CD14-positive monocyte (primary cell): ENCODE measurements at regions not wholly inside any gene's neighbourhood (a gene's known extent, or its start where the extent isn't known, plus 50 kb on each side); places are given as distances from the start of the nearest gene placed in this dataset.

Experiments
- DNase-seq, 3 donors: peaks; one replicate each; pipeline ENCODE4 v3.0.0-alpha.2; 2011 to 2022
- H2AFZ ChIP-seq: 2 replicates; pipeline ENCODE4 v1.6.0; 2012; ENCODE audit warnings: mild to moderate bottlenecking, low read depth, low read length, inconsistent platforms; ENCODE audit not compliant: insufficient read depth, poor library complexity, severe bottlenecking
- H3K27ac ChIP-seq, 2 donors: 1 replicate in 1 of 2; 2 replicates in 1 of 2; pipeline ENCODE4 v1.5.1; 2012 to 2013; ENCODE audit warnings: low read length in 2 of 2, control low read depth in 1 of 2, inconsistent platforms in 1 of 2, low read depth in 1 of 2, mild to moderate bottlenecking in 1 of 2
- H3K27me3 ChIP-seq, 2 donors: one replicate each; pipeline versions ENCODE4 v1.6.0 to v1.6.1; 2011 to 2013; ENCODE audit warnings: low read length in 2 of 2; ENCODE audit not compliant: control insufficient read depth in 2 of 2, insufficient read depth in 2 of 2
- H3K36me3 ChIP-seq, 2 donors: replicated peaks in 1 of 2; 1 replicate in 1 of 2; 2 replicates in 1 of 2; pipeline versions ENCODE4 v1.5.1 to v1.6.1; 2012 to 2013; ENCODE audit warnings: low read length in 2 of 2, control low read depth in 1 of 2, inconsistent platforms in 1 of 2, mild to moderate bottlenecking in 1 of 2; ENCODE audit not compliant: insufficient read depth in 2 of 2, control insufficient read depth in 1 of 2
- H3K4me1 ChIP-seq, 2 donors: 1 replicate in 1 of 2; 2 replicates in 1 of 2; pipeline versions ENCODE4 v1.5.1 to v1.6.1; 2012 to 2013; ENCODE audit warnings: low read length in 2 of 2, control low read depth in 1 of 2, inconsistent platforms in 1 of 2, mild to moderate bottlenecking in 1 of 2, moderate library complexity in 1 of 2; ENCODE audit not compliant: insufficient read depth in 2 of 2, control insufficient read depth in 1 of 2
- H3K4me2 ChIP-seq: replicated peaks from 2 replicates; pipeline ENCODE3; 2012; ENCODE audit warnings: low read length, moderate library complexity, mild to moderate bottlenecking; ENCODE audit not compliant: poor library complexity, severe bottlenecking; ENCODE audit errors: extremely low read depth
- H3K4me3 ChIP-seq, 3 experiments: fragments of 200-600 bp in 1 of 3; sonication (generic) in 1 of 3; replicated peaks in 1 of 3; 1 replicate in 2 of 3; 2 replicates in 1 of 3; pipeline ENCODE4 v1.5.1; 2011 to 2013; ENCODE audit warnings: low read length in 3 of 3, mild to moderate bottlenecking in 3 of 3, control low read depth in 2 of 3, low read depth in 2 of 3, inconsistent platforms in 1 of 3, moderate library complexity in 1 of 3
- H3K79me2 ChIP-seq: 2 replicates; pipeline ENCODE4 v1.6.0; 2012; ENCODE audit warnings: mild to moderate bottlenecking, control low read depth, inconsistent platforms, low read length, moderate library complexity; ENCODE audit not compliant: insufficient read depth
- H3K9ac ChIP-seq: 2 replicates; pipeline ENCODE4 v1.6.0; 2017; ENCODE audit warnings: low read length, mild to moderate bottlenecking; ENCODE audit not compliant: insufficient read depth, poor library complexity, severe bottlenecking
- H3K9me3 ChIP-seq, 2 donors: replicated peaks in 1 of 2; 1 replicate in 1 of 2; 2 replicates in 1 of 2; pipeline versions ENCODE4 v1.5.1 to v1.6.1; 2012 to 2013; ENCODE audit warnings: low read length in 2 of 2, control low read depth in 1 of 2; ENCODE audit not compliant: control insufficient read depth in 1 of 2, insufficient read depth in 1 of 2
- H4K20me1 ChIP-seq: 2 replicates; pipeline ENCODE4 v1.6.0; 2012; ENCODE audit warnings: mild to moderate bottlenecking, low read length, control low read depth, moderate library complexity; ENCODE audit not compliant: insufficient read depth
- H3K27ac Mint-ChIP-seq, 7 donors: one replicate each; pipeline ENCODE4 v1.8.0; 2020; ENCODE audit warnings: mild to moderate bottlenecking in 7 of 7, mixed read lengths in 7 of 7, moderate library complexity in 6 of 7, inconsistent platforms in 2 of 7
- H3K27me3 Mint-ChIP-seq, 3 donors: one replicate each; pipeline ENCODE4 v1.8.0; 2021 to 2022; ENCODE audit warnings: low read depth in 3 of 3, mild to moderate bottlenecking in 3 of 3, mixed read lengths in 3 of 3, moderate library complexity in 3 of 3, inconsistent platforms in 1 of 3
- H3K36me3 Mint-ChIP-seq, 2 donors: one replicate each; pipeline ENCODE4 v1.8.0; 2020; ENCODE audit warnings: mixed read lengths in 2 of 2, inconsistent platforms in 1 of 2, mild to moderate bottlenecking in 1 of 2
- H3K4me1 Mint-ChIP-seq: one replicate; pipeline ENCODE4 v1.8.0; 2020; ENCODE audit warnings: mild to moderate bottlenecking, mixed read lengths
- H3K4me3 Mint-ChIP-seq, 2 donors: one replicate each; pipeline ENCODE4 v1.8.0; 2020; ENCODE audit warnings: mild to moderate bottlenecking in 2 of 2, mixed read lengths in 2 of 2, moderate library complexity in 1 of 2
- H3K9me3 Mint-ChIP-seq, 7 donors: one replicate each; pipeline ENCODE4 v1.8.0; 2020 to 2022; ENCODE audit warnings: mixed read lengths in 7 of 7, mild to moderate bottlenecking in 6 of 7, moderate library complexity in 6 of 7, inconsistent platforms in 2 of 7
- WGBS: methylation state at CpG from one replicate; pipeline ENCODE4 v1.1.5; 2013; ENCODE audit warnings: missing lambda C conversion rate; ENCODE audit not compliant: insufficient coverage; 5-methylcytosine and 5-hydroxymethylcytosine counted together
- intact Hi-C, 2 donors: fragments of 100-400 bp; cut with micrococcal nuclease; formaldehyde crosslinking; loops; one replicate each; pipeline versions ENCODE4 v1.15.0 to v1.15.1; 2023
- TF ChIP-seq, protein P1 (sequence below): fragments of 200-600 bp; IDR thresholded peaks from one replicate; pipeline ENCODE4 v1.8.0; 2022; ENCODE audit warnings: antibody characterized with exemption, mild to moderate bottlenecking

DNA sequence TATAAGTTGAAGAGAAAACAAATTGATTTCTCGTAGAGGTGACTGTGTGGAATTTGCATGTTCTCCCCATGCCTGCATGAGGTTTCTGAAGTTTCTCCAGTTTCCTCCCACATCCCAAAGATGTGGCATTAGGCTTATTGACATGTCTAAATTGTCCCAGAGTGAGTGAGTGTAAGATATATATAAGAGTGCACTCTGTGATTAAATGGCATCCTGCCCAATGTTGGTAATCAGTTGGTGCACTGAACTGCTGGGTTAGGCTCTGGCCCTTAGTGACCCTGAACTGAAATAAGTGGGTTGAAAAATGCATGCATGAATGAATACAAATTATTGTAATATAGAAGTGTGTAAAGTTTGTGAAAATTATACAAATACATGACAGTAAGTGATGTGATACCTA lies 1106.5 kb downstream of the TECRL start:
- Histone ChIP-seq H4K20me1 (no peaks in the 10 kb centered on the region), H3K79me2 (no peaks in the 10 kb centered on the region), H3K36me3 (no peaks in the 10 kb centered on the region), H3K4me1 (no peaks in the 10 kb centered on the region), H3K9ac (no peak overlapping the region), H3K27me3 (no peaks in the 10 kb centered on the region), H3K4me3 (no peak overlapping the region), H3K27ac (no peak overlapping the region), H3K9me3 (peaks cover 0 to 8% of the 10 kb centered on the region in 2 donors), H3K4me2 (no peak overlapping the region), H2AFZ (no peak overlapping the region)
- intact Hi-C loops: no loop called here
- H3K4me3 Mint-ChIP-seq: no peak overlapping the region
- H3K4me1 Mint-ChIP-seq: no peaks in the 10 kb centered on the region
- H3K9me3 Mint-ChIP-seq: peaks cover 0 to 3% (median 1%) of the 10 kb centered on the region in 7 donors
- WGBS: no CpG with 5 or more reads among the region's 1 CpG
- no peak for DNase-seq
- peaks cover 0 to 2% (median 0%) of the 10 kb centered on the region in 3 donors for H3K27me3 Mint-ChIP-seq
- no peaks in the 10 kb centered on the region for H3K36me3 Mint-ChIP-seq
- TF ChIP-seq, protein P1, sequence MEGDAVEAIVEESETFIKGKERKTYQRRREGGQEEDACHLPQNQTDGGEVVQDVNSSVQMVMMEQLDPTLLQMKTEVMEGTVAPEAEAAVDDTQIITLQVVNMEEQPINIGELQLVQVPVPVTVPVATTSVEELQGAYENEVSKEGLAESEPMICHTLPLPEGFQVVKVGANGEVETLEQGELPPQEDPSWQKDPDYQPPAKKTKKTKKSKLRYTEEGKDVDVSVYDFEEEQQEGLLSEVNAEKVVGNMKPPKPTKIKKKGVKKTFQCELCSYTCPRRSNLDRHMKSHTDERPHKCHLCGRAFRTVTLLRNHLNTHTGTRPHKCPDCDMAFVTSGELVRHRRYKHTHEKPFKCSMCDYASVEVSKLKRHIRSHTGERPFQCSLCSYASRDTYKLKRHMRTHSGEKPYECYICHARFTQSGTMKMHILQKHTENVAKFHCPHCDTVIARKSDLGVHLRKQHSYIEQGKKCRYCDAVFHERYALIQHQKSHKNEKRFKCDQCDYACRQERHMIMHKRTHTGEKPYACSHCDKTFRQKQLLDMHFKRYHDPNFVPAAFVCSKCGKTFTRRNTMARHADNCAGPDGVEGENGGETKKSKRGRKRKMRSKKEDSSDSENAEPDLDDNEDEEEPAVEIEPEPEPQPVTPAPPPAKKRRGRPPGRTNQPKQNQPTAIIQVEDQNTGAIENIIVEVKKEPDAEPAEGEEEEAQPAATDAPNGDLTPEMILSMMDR: no peak
- no peak overlapping the region for H3K27ac Mint-ChIP-seq

DNA sequence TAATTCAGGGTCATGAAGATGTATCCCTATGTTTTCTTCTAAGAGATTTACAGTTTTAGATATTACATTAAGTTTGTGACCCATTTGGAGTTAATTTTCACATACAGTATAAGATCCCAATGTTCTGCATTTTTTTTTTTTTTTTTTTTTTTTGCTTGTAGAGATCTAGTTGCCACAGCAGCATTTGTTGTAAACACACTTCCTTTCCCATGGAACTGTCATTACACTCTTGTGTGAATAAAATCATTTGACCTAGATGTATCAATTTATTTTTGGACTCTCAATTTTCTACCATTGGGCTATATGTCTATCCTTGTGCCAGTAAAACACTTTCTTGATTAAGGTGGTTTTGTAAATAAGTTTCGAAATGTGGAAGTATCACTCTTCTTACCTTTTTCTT lies 1107.2 kb downstream of the TECRL start:
- H3K27ac Mint-ChIP-seq: no peak overlapping the region
- Histone ChIP-seq H2AFZ (no peak overlapping the region), H3K79me2 (no peaks in the 10 kb centered on the region), H3K27ac (no peak overlapping the region), H3K4me1 (no peaks in the 10 kb centered on the region), H3K4me3 (no peak overlapping the region), H3K9me3 (peaks cover 0 to 8% of the 10 kb centered on the region in 2 donors), H3K27me3 (no peaks in the 10 kb centered on the region), H3K4me2 (no peak overlapping the region), H4K20me1 (no peaks in the 10 kb centered on the region), H3K36me3 (no peaks in the 10 kb centered on the region), H3K9ac (no peak overlapping the region)
- H3K36me3 Mint-ChIP-seq: no peaks in the 10 kb centered on the region
- H3K27me3 Mint-ChIP-seq: peaks cover 0 to 2% (median 0%) of the 10 kb centered on the region in 3 donors
- no peak overlapping the region for H3K4me3 Mint-ChIP-seq
- intact Hi-C loops: no loop called here
- TF ChIP-seq, protein P1: no peak
- no peak for DNase-seq
- no CpG with 5 or more reads among the region's 1 CpG for WGBS
- H3K9me3 Mint-ChIP-seq: peaks cover 0 to 3% (median 0%) of the 10 kb centered on the region in 7 donors
- H3K4me1 Mint-ChIP-seq: no peaks in the 10 kb centered on the region
